GM21526 (cell line): ENCODE measurements at regions not wholly inside any gene's neighbourhood (a gene's known extent, or its start where the extent isn't known, plus 50 kb on each side); places are given as distances from the start of the nearest gene placed in this dataset.
A peak's percentile ranks its signal among the peaks of the same experiment; 100 is the strongest.

Experiments used
- ATAC-seq: cut with Tn5 transposase; IDR thresholded peaks from one replicate; pipeline ENCODE4 v1.9.1; 2021; ENCODE audit warnings: moderate library complexity; ENCODE audit not compliant: unreplicated experiment, low FRiP score

- no peak for ATAC-seq
These were observed 537.9 kb downstream of the PTPRC start for GRCh38 chr1:199176713-199177112.

GRCh38 chr1:199177241-199177640, 538.4 kb downstream of the PTPRC start:
- ATAC-seq: no peak

DNA sequence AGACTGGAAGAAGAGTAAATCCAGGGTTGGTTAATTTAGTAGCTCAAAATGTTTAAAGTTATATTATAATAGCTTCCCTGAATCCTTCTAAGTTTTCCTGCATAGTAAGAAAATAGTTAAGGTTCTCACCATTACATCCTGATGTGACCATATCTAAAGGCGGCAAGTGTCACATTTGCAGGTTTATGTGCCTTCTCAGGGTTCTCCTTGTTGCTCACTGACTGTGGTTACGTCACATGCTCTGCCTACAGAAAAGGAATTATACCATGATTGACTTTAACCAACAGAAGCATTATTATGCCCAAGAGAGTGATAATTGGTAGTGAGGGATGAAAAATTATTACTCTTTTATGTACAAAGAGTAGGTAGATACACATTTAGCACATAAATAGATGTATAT, 539.8 kb downstream of the PTPRC start:
- no peak for ATAC-seq

DNA sequence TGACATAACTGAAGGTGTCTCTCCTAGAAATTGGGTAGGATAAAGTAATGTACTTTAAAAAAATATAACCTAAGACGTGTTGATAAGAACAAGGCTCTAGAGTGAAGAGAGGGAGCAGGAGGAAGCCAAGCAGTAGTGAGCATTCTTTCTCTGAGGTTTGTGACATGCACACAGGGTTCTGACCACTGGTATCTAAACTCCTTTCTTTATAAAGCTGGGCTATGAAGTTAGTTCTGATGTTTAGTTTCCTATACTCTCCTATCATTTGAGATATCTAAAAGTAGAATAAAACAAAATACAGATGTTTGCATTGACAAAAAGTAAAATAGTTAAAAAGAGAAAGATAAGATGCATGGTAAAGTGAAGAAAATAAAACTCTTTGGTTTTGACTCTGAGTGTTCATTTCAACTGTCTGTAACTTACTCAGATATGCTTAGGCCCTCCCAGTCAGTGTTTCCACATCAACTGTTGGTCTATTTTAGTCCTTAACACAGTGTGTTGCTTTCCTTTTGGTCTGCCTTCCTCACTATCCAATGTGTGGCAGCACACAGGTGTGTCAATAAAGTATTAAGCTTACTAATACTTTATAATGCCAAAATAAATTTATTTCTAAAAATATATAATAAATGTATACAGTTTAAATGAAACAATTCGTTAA, 543.5 kb downstream of the PTPRC start:
- no peak for ATAC-seq

DNA sequence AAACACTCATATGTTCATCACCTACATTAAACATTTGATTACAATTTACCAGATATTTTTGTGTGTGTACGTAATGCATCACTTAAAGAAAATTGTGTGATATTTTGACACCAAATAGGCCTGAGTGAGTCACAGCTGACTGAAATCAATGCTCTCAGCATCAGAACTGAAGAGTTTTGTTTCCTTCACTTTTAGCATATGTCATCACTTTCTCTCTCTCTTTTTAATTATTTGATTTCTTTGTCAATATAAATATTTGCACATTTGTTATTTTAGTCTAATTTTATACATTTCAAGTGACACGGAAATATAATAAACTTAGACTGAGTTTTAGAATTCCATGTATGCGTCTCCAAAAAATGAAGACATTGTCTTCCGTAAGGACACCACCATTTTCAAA, 545.3 kb downstream of the PTPRC start:
- ATAC-seq: no peak

DNA sequence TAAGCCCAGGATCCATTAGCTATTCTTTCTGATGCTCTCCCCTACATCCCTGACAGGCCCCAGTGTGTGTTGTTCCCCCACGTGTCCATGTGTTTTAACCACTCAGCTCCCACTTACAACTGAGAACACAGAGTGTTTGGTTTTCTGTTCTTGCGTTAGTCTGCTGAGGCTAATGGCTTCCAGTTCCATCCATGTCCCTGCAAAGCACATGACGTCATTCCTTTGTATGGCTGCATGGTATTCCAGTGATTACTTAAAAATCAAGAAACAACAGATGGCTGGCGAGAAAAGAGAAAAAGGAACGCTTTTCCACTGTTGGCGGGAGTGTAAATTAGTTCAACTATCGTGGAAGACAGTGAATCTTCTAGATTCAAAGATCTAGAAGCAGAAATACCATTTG, 556.0 kb downstream of the PTPRC start:
- ATAC-seq: no peak

- ATAC-seq: no peak
These were observed 558.9 kb downstream of the PTPRC start for GRCh38 chr1:199197695-199198094.

DNA sequence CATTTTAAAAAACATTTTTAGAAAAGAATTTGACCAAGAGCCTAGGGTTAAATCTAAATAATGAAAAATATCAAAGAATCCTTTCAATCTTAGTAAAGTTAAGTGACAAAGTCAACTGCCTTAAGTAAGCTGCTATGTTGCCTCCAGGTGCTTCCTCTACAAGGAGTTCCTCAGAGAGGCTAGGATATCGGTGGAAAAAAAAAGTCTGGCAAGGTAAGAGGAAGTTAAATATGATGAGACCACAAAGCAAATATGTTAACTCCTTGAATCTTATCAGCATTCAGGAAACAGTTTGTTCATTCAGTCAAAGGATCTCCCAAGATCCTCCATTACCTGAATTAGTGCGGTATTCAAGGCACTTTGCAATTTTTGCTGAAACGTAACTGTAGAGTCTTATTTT, 563.5 kb downstream of the PTPRC start:
- no peak for ATAC-seq

DNA sequence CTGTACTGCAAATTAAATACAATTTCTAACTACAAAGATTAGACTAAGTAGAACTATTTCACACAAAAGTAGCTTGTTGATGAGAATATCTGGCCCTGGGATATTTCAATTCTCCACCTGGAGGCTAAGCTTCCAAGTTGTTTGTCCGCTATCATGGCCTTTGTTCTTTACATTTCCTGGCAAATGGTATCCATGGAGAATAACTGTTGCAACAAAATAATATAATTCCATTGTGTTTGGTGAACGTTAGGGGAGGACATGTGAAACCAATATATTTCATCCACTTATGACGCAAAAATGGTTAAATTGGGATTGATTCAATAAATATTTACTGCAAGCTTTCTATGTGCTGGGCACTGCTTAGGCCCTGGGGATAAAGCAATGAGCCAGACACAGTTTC, 565.4 kb downstream of the PTPRC start:
- no peak for ATAC-seq

- ATAC-seq: no peak
These were observed 567.1 kb downstream of the PTPRC start for GRCh38 chr1:199205740-199206441.

DNA sequence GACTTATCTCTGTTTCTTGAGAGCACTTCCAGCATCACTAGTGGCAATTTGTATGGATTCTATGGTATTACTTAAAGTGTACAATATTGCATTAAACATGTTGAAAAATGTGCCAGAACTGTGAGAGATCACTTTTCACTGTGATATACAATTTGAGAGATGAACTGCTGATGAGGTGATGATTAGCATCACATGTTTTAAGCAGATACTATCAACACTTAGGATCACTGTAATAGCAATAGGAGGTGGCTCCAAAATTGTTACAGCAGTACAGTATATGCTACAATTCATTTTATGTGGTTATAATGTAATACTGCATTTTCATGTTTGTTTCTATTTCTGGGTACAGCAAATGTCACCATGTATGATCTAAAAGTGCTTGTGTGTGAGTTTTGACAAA, 570.0 kb downstream of the PTPRC start:
- no peak for ATAC-seq

GRCh38 chr1:199218065-199218464, 579.2 kb downstream of the PTPRC start:
- no peak for ATAC-seq

- ATAC-seq: no peak
These were observed 579.7 kb downstream of the PTPRC start for GRCh38 chr1:199218533-199218932.

DNA sequence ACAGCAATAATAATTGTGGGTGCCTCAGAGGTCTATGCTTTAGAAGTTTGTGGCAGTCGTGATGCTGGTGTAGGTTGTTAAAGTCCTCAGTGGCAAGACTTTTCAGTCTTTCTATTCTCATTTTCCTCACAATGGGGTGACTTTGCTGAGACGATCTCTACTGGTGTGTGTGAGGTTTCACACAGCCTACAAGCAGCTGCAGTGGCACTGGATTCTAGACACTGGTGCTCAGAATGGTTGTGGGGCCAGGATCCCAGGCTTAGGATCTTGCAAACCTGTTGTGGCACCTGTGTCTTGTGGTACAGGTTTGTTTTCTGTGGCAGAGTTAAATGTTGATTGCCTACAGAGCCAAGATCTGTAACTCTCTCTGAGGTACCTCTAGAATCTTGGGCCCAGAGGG, 581.2 kb downstream of the PTPRC start:
- no peak for ATAC-seq

DNA sequence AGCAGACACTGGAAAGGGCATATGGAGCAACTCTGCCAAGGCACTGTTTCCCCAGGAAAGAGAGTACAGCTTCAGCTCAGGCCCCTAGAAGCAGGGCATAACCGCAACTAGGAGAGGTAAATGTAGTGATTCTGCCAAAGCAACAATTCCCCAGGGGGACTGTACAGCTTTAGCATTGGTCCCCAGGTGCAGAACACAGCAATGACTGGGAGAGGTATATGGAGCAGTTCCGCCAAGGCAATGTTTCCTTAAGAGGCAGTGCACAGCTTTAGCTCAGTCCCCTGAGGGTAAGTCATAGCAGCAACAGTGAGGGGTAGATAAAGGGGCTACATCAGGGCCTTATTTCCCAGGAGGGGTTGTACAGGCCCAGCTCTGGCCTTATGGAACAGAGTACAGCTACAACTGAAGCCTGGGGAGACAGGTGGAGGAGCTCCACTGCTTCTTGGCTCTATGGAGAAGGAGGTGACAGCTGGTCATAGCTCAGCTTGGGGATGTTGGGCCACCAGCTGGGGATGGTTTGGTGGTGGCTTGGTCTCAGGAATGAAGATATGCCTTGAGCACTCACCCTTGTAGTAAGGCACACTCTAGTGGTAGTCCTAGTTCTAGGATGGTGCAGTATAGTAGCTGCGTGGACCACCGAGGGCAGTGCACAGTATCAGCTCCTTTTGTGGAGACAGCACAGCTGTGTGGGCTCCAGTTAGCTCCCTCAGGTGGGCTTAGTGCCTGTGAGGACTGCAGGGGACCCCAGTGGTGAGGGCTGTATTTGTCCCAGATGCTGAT, 582.7 kb downstream of the PTPRC start:
- ATAC-seq: no peak

DNA sequence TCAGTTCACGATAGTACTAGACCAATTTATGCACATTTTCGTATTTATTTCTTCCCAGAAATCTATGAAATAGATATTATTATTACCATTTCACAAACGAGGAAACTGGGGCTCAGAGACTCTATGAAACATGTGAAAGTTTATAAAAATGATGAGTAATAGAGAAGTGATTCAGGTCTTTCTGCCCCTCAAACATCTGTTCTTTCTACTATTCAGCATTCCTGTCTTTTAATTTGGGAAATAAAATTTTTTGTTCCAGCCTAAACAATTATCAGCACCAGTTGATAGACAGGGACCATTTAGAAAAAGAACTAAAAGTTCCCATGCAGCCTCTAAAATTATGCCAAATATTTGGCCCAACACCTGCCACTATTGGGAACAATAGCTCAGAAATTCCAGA, 585.1 kb downstream of the PTPRC start:
- ATAC-seq: no peak

- ATAC-seq: peak; percentile 59
These were observed 587.3 kb downstream of the PTPRC start for GRCh38 chr1:199226163-199226562.

GRCh38 chr1:199242147-199242546, 603.3 kb downstream of the PTPRC start:
- ATAC-seq: no peak

- ATAC-seq: no peak
These were observed 603.8 kb downstream of the PTPRC start for GRCh38 chr1:199242601-199243000.

DNA sequence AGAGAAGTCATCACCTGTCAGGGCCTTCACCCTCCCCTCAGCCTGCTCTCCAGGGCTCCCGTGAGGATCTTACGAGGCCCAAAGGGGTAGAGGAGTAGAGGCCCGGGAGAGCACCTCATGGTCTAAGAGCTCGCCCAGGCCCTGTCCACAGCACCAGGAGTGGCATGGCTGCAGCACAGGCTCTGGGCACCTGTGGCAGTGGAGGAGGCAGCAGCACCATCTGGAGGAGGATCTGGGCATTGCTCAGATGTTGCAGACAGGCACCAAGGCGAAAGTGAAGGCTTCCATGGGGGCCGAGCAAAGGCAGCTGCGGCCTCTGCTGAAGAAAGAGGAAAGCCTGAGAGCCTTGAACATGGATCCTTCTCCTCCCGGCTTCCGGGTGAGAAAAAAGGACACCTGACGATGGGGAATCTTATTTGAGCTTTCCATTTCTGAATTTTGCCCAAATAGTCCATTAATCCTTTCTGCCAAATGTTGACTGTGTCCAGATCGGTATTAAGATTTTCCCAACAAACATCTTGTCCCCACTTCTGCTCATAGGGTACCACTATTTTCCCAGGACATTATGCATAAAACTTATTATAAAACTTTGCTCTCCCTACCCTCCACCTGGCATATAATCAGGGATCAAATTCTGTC, 604.7 kb downstream of the PTPRC start:
- peak; percentile 100 for ATAC-seq

- no peak for ATAC-seq
These were observed 607.1 kb downstream of the PTPRC start for GRCh38 chr1:199245946-199246345.
